Right lobe of liver (tissue), 4 donors: ENCODE measurements at regions not wholly inside any gene's neighbourhood (a gene's known extent, or its start where the extent isn't known, plus 50 kb on each side); places are given as distances from the start of the nearest gene placed in this dataset.

ENCODE experiments used
- POLR2A ChIP-seq: fragments of 450-650 bp; IDR thresholded peaks from one replicate; pipeline ENCODE4 v1.6.1; 2017; ENCODE audit warnings: antibody characterized with exemption, mild to moderate bottlenecking
- TF ChIP-seq, protein P1 (sequence below), 4 donors: fragments of 200-600 bp in 3 of 4; fragments of 450-650 bp in 1 of 4; IDR thresholded peaks; one replicate each; pipeline versions ENCODE4 v1.5.1 to v1.8.0; 2016 to 2022; ENCODE audit warnings: antibody characterized with exemption in 4 of 4, mild to moderate bottlenecking in 2 of 4
- donor health status: DM: no; HTN: no; CAD: no.
- donor health status: DM: no; HTN: no; CAD: no.
- donor health status: DM: no; HTN: yes; CAD: no.

DNA sequence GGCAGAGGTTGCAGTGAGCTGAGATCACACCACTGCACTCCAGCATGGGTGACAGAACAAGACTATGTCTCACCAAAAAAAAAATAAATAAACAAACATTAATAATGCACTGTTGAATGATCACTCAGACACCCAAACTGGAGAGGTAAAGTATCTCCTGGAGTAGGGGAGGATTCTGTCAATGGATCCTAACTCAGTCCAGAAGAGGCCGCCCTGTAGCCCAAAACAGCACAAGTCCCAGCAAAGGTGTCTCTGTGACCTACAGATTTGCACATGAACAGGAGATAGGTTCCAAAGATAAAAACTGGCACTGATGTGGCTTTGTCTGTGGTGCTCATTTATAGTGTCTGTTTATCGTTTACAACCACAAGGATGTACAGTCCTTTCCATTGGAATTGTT, 352.9 kb upstream of the USP9Y start:
- TF ChIP-seq, protein P1, sequence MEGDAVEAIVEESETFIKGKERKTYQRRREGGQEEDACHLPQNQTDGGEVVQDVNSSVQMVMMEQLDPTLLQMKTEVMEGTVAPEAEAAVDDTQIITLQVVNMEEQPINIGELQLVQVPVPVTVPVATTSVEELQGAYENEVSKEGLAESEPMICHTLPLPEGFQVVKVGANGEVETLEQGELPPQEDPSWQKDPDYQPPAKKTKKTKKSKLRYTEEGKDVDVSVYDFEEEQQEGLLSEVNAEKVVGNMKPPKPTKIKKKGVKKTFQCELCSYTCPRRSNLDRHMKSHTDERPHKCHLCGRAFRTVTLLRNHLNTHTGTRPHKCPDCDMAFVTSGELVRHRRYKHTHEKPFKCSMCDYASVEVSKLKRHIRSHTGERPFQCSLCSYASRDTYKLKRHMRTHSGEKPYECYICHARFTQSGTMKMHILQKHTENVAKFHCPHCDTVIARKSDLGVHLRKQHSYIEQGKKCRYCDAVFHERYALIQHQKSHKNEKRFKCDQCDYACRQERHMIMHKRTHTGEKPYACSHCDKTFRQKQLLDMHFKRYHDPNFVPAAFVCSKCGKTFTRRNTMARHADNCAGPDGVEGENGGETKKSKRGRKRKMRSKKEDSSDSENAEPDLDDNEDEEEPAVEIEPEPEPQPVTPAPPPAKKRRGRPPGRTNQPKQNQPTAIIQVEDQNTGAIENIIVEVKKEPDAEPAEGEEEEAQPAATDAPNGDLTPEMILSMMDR (IDR thresholded peaks at IDR 0.05), result no peak
- TF ChIP-seq POLR2A, result no peak
